Caco-2 (cell line): ENCODE measurements at regions not wholly inside any gene's neighbourhood (a gene's known extent, or its start where the extent isn't known, plus 50 kb on each side); places are given as distances from the start of the nearest gene placed in this dataset.

Experiments used
- BruUV-seq: library from RNA; stranded (reverse); fragments of 400-500 nt; replicated peaks from 2 replicates; lab custom pipeline; 2021; lab: Mats Ljungman, UMichigan
- CTCF ChIA-PET: fragments of 300-600 bp; sonication (Branson Sonifier 250); formaldehyde crosslinking; loops from one replicate; lab custom pipeline; 2022; ENCODE audit warnings: antibody characterized with exemption; lab: Charles Lee
- POLR2A ChIA-PET: fragments of 300-600 bp; sonication (Branson Sonifier 250); formaldehyde crosslinking; loops from one replicate; lab custom pipeline; 2022; ENCODE audit warnings: antibody characterized with exemption; lab: Charles Lee
- DNase-seq, 2 experiments: peaks; one replicate each; pipeline versions ENCODE4 v3.0.0 to v3.0.0-alpha.2; 2020 to 2022
- H3K27me3 ChIP-seq: replicated peaks from 2 replicates; pipeline ENCODE4 v1.6.0; 2011; ENCODE audit warnings: low read length; ENCODE audit not compliant: control insufficient read depth, insufficient read depth
- H3K36me3 ChIP-seq: 2 replicates; pipeline ENCODE4 v1.5.1; 2011; ENCODE audit warnings: low read length; ENCODE audit not compliant: control insufficient read depth, insufficient read depth
- H3K4me1 ChIP-seq: fragments of 250-450 bp; sonication (Bioruptor Pico); 2 replicates; pipeline ENCODE4 v1.5.1; 2020; ENCODE audit warnings: mild to moderate bottlenecking
- H3K4me3 ChIP-seq: 2 replicates; pipeline ENCODE4 v1.5.1; 2011; ENCODE audit warnings: low read depth, mild to moderate bottlenecking, control low read depth, low read length
- H3K9me3 ChIP-seq: fragments of 250-450 bp; sonication (Bioruptor Pico); 2 replicates; pipeline ENCODE4 v1.5.1; 2020; ENCODE audit warnings: mild to moderate bottlenecking, moderate library complexity
- H3K27ac Mint-ChIP-seq: one replicate; pipeline ENCODE4 v1.8.0; 2022; ENCODE audit warnings: mixed read lengths; ENCODE audit not compliant: unreplicated experiment
- H3K27me3 Mint-ChIP-seq: one replicate; pipeline ENCODE4 v1.8.0; 2022; ENCODE audit warnings: mixed read lengths; ENCODE audit not compliant: insufficient read depth, unreplicated experiment
- H3K36me3 Mint-ChIP-seq: one replicate; pipeline ENCODE4 v1.8.0; 2022; ENCODE audit warnings: mild to moderate bottlenecking, mixed read lengths; ENCODE audit not compliant: insufficient read depth, unreplicated experiment
- H3K4me1 Mint-ChIP-seq: one replicate; pipeline ENCODE4 v1.8.0; 2022; ENCODE audit warnings: low read depth, mixed read lengths; ENCODE audit not compliant: unreplicated experiment
- H3K4me3 Mint-ChIP-seq: one replicate; pipeline ENCODE4 v1.8.0; 2022; ENCODE audit warnings: mild to moderate bottlenecking, moderate library complexity, mixed read lengths; ENCODE audit not compliant: unreplicated experiment
- H3K9me3 Mint-ChIP-seq: one replicate; pipeline ENCODE4 v1.8.0; 2022; ENCODE audit warnings: mixed read lengths; ENCODE audit not compliant: unreplicated experiment
- intact Hi-C: fragments of 100-400 bp; cut with micrococcal nuclease; formaldehyde crosslinking; loops from one replicate; pipeline ENCODE4 v1.10.0; 2022; ENCODE audit not compliant: unreplicated experiment
- TF ChIP-seq, protein P1 (sequence below), 2 experiments: fragments of 200-600 bp in 1 of 2; IDR thresholded peaks; 1 replicate in 1 of 2; 2 replicates in 1 of 2; pipeline versions ENCODE4 v1.5.1 to v1.8.0; 2011 to 2022; ENCODE audit warnings: antibody characterized with exemption in 1 of 2, control low read depth in 1 of 2, inconsistent platforms in 1 of 2, low read depth in 1 of 2, low read length in 1 of 2, mild to moderate bottlenecking in 1 of 2, moderate library complexity in 1 of 2; ENCODE audit not compliant: insufficient read depth in 1 of 2, severe bottlenecking in 1 of 2, unreplicated experiment in 1 of 2

DNA sequence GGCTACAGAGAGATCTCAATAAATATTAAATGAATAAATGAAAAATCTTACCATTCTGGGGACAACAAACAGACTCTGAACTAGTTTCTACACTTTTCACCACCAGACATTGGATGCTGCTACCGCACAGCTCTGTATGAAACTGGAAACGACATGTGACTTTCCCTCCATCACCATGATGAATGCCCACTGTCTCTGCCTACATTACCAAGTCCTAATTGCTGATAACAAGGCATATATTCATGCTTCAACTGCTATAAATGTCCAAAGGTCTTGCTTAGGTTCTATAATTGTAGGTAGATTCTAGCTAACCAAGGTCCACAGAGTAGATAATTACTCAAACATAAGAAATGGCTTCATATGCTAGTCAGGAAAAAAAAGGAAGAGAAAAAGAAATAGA lies 399.4 kb upstream of the ADGRL3 start:
- Histone ChIP-seq H3K4me3 (no peak overlapping the region), H3K36me3 (no peaks in the 10 kb centered on the region), H3K9me3 (no peaks in the 10 kb centered on the region), H3K27me3 (no peaks in the 10 kb centered on the region), H3K4me1 (no peaks in the 10 kb centered on the region)
- Mint-ChIP-seq H3K36me3 (no peaks in the 10 kb centered on the region), H3K27me3 (no peaks in the 10 kb centered on the region), H3K4me1 (peaks cover 4% of the 10 kb centered on the region), H3K9me3 (peaks cover 10% of the 10 kb centered on the region), H3K4me3 (no peak overlapping the region), H3K27ac (no peak overlapping the region)
- ChIA-PET CTCF (no interaction called here), POLR2A (no interaction called here)
- TF ChIP-seq, protein P1, sequence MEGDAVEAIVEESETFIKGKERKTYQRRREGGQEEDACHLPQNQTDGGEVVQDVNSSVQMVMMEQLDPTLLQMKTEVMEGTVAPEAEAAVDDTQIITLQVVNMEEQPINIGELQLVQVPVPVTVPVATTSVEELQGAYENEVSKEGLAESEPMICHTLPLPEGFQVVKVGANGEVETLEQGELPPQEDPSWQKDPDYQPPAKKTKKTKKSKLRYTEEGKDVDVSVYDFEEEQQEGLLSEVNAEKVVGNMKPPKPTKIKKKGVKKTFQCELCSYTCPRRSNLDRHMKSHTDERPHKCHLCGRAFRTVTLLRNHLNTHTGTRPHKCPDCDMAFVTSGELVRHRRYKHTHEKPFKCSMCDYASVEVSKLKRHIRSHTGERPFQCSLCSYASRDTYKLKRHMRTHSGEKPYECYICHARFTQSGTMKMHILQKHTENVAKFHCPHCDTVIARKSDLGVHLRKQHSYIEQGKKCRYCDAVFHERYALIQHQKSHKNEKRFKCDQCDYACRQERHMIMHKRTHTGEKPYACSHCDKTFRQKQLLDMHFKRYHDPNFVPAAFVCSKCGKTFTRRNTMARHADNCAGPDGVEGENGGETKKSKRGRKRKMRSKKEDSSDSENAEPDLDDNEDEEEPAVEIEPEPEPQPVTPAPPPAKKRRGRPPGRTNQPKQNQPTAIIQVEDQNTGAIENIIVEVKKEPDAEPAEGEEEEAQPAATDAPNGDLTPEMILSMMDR (IDR thresholded peaks at IDR 0.05; ENCODE audit: insufficient read depth in 1 of 2, low read depth in 1 of 2, low read length in 1 of 2, severe bottlenecking in 1 of 2, unreplicated experiment in 1 of 2) = no peak
- intact Hi-C loops = loop anchor here (10.0 kb wide), 2 partner anchors 254 to 504 kb away; no protein-coding TSS in a partner anchor
- DNase-seq = no peak
- BruUV-seq = no TSS peak

DNA sequence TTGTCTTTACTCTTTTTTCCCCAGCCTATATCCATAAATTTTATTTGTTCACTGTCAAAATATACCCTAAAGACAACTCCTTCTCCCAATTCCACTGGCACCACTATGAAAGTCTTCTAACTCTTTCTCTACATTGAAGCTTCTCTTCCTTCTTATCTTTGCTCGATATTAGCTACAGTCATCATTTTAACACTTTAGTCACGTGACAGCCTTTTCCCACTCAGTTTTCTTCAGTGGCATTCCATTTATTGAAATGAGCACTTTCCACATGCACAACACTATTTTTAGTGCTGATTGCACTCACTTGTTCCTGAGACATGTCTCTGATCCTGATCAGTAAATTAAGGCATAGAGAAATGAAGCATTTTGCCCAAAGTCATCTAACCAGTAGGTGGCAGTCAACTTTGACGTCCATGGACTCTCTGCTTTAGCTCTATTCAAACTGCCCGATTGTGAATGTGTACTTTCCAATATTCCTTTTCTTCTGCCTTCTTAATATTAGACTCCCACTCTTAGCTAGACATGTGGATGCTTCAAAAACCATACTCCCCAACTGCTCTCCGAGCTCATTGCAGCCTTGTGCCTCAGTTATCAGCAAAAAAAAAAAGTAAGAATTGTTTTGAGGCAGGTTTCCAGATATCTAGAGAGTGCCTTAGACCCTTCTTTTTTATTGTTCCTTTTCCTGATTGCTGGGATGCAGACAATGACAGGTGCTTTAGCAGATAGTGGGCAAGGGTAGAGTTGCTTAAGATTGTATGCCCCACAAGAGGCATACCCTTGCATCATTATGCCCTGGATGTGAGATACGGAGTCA lies 394.4 kb upstream of the ADGRL3 start:
- no TSS peak for BruUV-seq
- Mint-ChIP-seq H3K4me3 (no peak overlapping the region), H3K27me3 (no peaks in the 10 kb centered on the region), H3K9me3 (no peaks in the 10 kb centered on the region), H3K4me1 (peaks cover 8% of the 10 kb centered on the region), H3K27ac (no peak overlapping the region), H3K36me3 (no peaks in the 10 kb centered on the region)
- H3K36me3 ChIP-seq = no peaks in the 10 kb centered on the region
- ChIA-PET POLR2A (no interaction called here), CTCF (interaction anchor here (1.1 kb wide), 1 partner anchor 157 kb away, joined by 8 read pairs; no protein-coding TSS in a partner anchor)
- H3K9me3 ChIP-seq = no peaks in the 10 kb centered on the region
- H3K27me3 ChIP-seq = no peaks in the 10 kb centered on the region
- TF ChIP-seq, protein P1 (IDR thresholded peaks at IDR 0.05; ENCODE audit: insufficient read depth in 1 of 2, low read depth in 1 of 2, low read length in 1 of 2, severe bottlenecking in 1 of 2, unreplicated experiment in 1 of 2) = peak; percentile 62 to 63
- no peaks in the 10 kb centered on the region for H3K4me1 ChIP-seq
- intact Hi-C loops = loop anchor here (1.0 to 10.0 kb wide), 4 partner anchors 42 to 499 kb away; no protein-coding TSS in a partner anchor
- H3K4me3 ChIP-seq = no peak overlapping the region
- DNase-seq = peak in 1 of 2 experiments; percentile 35

GRCh38 chr4:60808726-60809485 lies 391.2 kb upstream of the ADGRL3 start:
- no peak for DNase-seq
- no peak overlapping the region for H3K4me3 Mint-ChIP-seq
- no peaks in the 10 kb centered on the region for H3K9me3 Mint-ChIP-seq
- CTCF ChIA-PET = no interaction called here
- Histone ChIP-seq H3K36me3 (no peaks in the 10 kb centered on the region), H3K27me3 (no peaks in the 10 kb centered on the region), H3K4me1 (peaks cover 7% of the 10 kb centered on the region), H3K4me3 (no peak overlapping the region), H3K9me3 (no peaks in the 10 kb centered on the region)
- TF ChIP-seq, protein P1 (IDR thresholded peaks at IDR 0.05; ENCODE audit: insufficient read depth in 1 of 2, low read depth in 1 of 2, low read length in 1 of 2, severe bottlenecking in 1 of 2, unreplicated experiment in 1 of 2) = no peak
- BruUV-seq = no TSS peak
- peaks cover 8% of the 10 kb centered on the region for H3K4me1 Mint-ChIP-seq
- no peaks in the 10 kb centered on the region for H3K27me3 Mint-ChIP-seq
- no peak overlapping the region for H3K27ac Mint-ChIP-seq
- no peaks in the 10 kb centered on the region for H3K36me3 Mint-ChIP-seq
- POLR2A ChIA-PET = no interaction called here
- intact Hi-C loops = loop anchor here (5.0 to 10.0 kb wide), 3 partner anchors 38 to 496 kb away; no protein-coding TSS in a partner anchor
